GM21526 (cell line): ENCODE measurements at regions not wholly inside any gene's neighbourhood (a gene's known extent, or its start where the extent isn't known, plus 50 kb on each side); places are given as distances from the start of the nearest gene placed in this dataset.

Experiments
- ATAC-seq: cut with Tn5 transposase; IDR thresholded peaks from one replicate; pipeline ENCODE4 v1.9.1; 2021; ENCODE audit warnings: moderate library complexity; ENCODE audit not compliant: unreplicated experiment, low FRiP score

GRCh38 chr5:120375248-120375647, 88.9 kb upstream of the PRR16 start:
- no peak for ATAC-seq

GRCh38 chr5:120380644-120381043, 83.5 kb upstream of the PRR16 start:
- no peak for ATAC-seq

- ATAC-seq = no peak
Measured at GRCh38 chr5:120382833-120383232, 81.3 kb upstream of the PRR16 start.

GRCh38 chr5:120386981-120387380, 77.1 kb upstream of the PRR16 start:
- ATAC-seq = no peak

GRCh38 chr5:120388016-120388781, 75.9 kb upstream of the PRR16 start:
- ATAC-seq = peak; percentile 54

- ATAC-seq = no peak
Measured at GRCh38 chr5:120394259-120394658, 69.8 kb upstream of the PRR16 start.

GRCh38 chr5:120396186-120396585, 67.9 kb upstream of the PRR16 start:
- ATAC-seq = no peak

- no peak for ATAC-seq
Measured at GRCh38 chr5:120400356-120400755, 63.7 kb upstream of the PRR16 start.

GRCh38 chr5:120402606-120403005, 61.5 kb upstream of the PRR16 start:
- no peak for ATAC-seq

- no peak for ATAC-seq
Measured at GRCh38 chr5:120405286-120405864, 58.7 kb upstream of the PRR16 start.

GRCh38 chr5:120405923-120406322, 58.2 kb upstream of the PRR16 start:
- ATAC-seq = peak; percentile 59

GRCh38 chr5:120413686-120414085, 50.4 kb upstream of the PRR16 start:
- ATAC-seq = no peak
